HepG2 (cell line): ENCODE measurements at regions not wholly inside any gene's neighbourhood (a gene's known extent, or its start where the extent isn't known, plus 50 kb on each side); places are given as distances from the start of the nearest gene placed in this dataset.

Experiments used
- BHLHE40 ChIP-seq: IDR thresholded peaks from 2 replicates; pipeline ENCODE4 v1.6.1; 2011; ENCODE audit warnings: low read length, improper control_type of control experiment
- EP300 ChIP-seq, 3 experiments: sonication (generic) in 1 of 3; formaldehyde crosslinking in 1 of 3; IDR thresholded peaks; 2 replicates each; pipeline versions ENCODE4 v1.5.1 to v1.6.1; 2011 to 2020; ENCODE audit warnings: low read depth in 2 of 3, low read length in 2 of 3, borderline replicate concordance in 1 of 3, improper control_type of control experiment in 1 of 3, mild to moderate bottlenecking in 1 of 3, missing genetic modification reagents in 1 of 3, moderate library complexity in 1 of 3
- FOXP1 ChIP-seq, 2 experiments: fragments of 450-650 bp in 1 of 2; IDR thresholded peaks; 2 replicates each; pipeline ENCODE4 v1.6.1; 2017 to 2018; ENCODE audit warnings: antibody characterized with exemption in 1 of 2
- TF ChIP-seq, protein P1 (sequence below): sonication (generic); formaldehyde crosslinking; IDR thresholded peaks from 2 replicates; pipeline ENCODE4 v1.5.0; 2020; ENCODE audit warnings: mild to moderate bottlenecking, missing genetic modification reagents, moderate library complexity
- TF ChIP-seq, protein P2 (sequence below): sonication (generic); formaldehyde crosslinking; IDR thresholded peaks from 2 replicates; pipeline ENCODE4 v1.8.1; 2023; ENCODE audit warnings: missing genetic modification reagents, inconsistent platforms, borderline replicate concordance
- TF ChIP-seq, protein P3 (sequence below): conservative IDR thresholded peaks from 2 replicates; pipeline ENCODE4 v1.6.1; 2018; ENCODE audit warnings: missing genetic modification reagents

DNA sequence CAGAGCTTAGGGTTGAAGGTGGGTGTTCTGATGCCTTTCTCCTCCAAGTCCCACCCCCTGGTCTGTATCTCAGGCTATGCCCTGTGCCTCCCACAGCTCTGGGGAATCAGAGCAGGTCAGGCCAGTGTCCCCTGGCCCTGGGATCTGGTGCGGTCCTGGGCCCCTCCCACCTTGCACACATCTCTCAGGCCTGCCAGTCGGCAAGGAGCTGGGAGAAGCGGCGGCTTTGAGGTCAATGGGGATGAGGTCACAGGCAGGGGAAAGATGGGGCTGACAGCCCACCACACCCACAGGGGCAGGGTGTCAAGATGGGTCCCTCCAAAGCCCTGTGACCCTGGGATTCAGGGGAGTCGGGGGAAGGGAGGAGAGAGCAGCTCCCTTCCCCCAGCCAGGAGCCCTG lies 65.4 kb upstream of the CASZ1 start:
- TF ChIP-seq, protein P1, sequence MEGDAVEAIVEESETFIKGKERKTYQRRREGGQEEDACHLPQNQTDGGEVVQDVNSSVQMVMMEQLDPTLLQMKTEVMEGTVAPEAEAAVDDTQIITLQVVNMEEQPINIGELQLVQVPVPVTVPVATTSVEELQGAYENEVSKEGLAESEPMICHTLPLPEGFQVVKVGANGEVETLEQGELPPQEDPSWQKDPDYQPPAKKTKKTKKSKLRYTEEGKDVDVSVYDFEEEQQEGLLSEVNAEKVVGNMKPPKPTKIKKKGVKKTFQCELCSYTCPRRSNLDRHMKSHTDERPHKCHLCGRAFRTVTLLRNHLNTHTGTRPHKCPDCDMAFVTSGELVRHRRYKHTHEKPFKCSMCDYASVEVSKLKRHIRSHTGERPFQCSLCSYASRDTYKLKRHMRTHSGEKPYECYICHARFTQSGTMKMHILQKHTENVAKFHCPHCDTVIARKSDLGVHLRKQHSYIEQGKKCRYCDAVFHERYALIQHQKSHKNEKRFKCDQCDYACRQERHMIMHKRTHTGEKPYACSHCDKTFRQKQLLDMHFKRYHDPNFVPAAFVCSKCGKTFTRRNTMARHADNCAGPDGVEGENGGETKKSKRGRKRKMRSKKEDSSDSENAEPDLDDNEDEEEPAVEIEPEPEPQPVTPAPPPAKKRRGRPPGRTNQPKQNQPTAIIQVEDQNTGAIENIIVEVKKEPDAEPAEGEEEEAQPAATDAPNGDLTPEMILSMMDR (CRISPR knock-in tag) = no peak
- TF ChIP-seq BHLHE40 (no peak), FOXP1 (IDR thresholded peaks at IDR 0.05) (no peak), FOXP1 (CRISPR knock-in tag; IDR thresholded peaks at IDR 0.05) (no peak), EP300 (IDR thresholded peaks at IDR 0.05; ENCODE audit: low read depth in 2 of 2, low read length in 2 of 2) (no peak), EP300 (CRISPR knock-in tag; IDR thresholded peaks at IDR 0.05; ENCODE audit: borderline replicate concordance) (no peak)
- TF ChIP-seq, protein P2, sequence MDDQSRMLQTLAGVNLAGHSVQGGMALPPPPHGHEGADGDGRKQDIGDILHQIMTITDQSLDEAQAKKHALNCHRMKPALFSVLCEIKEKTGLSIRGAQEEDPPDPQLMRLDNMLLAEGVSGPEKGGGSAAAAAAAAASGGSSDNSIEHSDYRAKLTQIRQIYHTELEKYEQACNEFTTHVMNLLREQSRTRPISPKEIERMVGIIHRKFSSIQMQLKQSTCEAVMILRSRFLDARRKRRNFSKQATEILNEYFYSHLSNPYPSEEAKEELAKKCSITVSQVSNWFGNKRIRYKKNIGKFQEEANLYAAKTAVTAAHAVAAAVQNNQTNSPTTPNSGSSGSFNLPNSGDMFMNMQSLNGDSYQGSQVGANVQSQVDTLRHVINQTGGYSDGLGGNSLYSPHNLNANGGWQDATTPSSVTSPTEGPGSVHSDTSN (CRISPR knock-in tag) = no peak
- TF ChIP-seq, protein P3, sequence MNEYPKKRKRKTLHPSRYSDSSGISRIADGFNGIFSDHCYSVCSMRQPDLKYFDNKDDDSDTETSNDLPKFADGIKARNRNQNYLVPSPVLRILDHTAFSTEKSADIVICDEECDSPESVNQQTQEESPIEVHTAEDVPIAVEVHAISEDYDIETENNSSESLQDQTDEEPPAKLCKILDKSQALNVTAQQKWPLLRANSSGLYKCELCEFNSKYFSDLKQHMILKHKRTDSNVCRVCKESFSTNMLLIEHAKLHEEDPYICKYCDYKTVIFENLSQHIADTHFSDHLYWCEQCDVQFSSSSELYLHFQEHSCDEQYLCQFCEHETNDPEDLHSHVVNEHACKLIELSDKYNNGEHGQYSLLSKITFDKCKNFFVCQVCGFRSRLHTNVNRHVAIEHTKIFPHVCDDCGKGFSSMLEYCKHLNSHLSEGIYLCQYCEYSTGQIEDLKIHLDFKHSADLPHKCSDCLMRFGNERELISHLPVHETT (CRISPR knock-in tag) = no peak
